Hepatocyte (in vitro differentiated cells): ENCODE measurements at regions not wholly inside any gene's neighbourhood (a gene's known extent, or its start where the extent isn't known, plus 50 kb on each side); places are given as distances from the start of the nearest gene placed in this dataset.

Experiments
- DNase-seq: peaks from one replicate; pipeline ENCODE4 v3.0.0-alpha.2; 2016; ENCODE audit warnings: low spot score
- H2AFZ ChIP-seq: fragments of 200-600 bp; sonication (generic); 2 replicates; pipeline ENCODE4 v1.6.0; 2016; ENCODE audit warnings: antibody characterized with exemption, mild to moderate bottlenecking
- H3K27ac ChIP-seq: fragments of 200-600 bp; sonication (generic); 2 replicates; pipeline ENCODE4 v1.5.1; 2016; ENCODE audit warnings: mild to moderate bottlenecking
- H3K27me3 ChIP-seq: fragments of 200-600 bp; sonication (generic); 2 replicates; pipeline ENCODE4 v1.6.1; 2016
- H3K36me3 ChIP-seq: fragments of 200-600 bp; sonication (generic); replicated peaks from 2 replicates; pipeline ENCODE4 v1.5.1; 2016; ENCODE audit warnings: low read depth; ENCODE audit not compliant: insufficient read depth
- H3K4me1 ChIP-seq: fragments of 200-600 bp; sonication (generic); 2 replicates; pipeline ENCODE4 v1.5.1; 2016; ENCODE audit warnings: mild to moderate bottlenecking, moderate library complexity; ENCODE audit not compliant: insufficient read depth
- H3K4me2 ChIP-seq: fragments of 200-600 bp; sonication (generic); 2 replicates; pipeline ENCODE4 v1.6.0; 2016
- H3K4me3 ChIP-seq: fragments of 200-600 bp; sonication (generic); 2 replicates; pipeline ENCODE4 v1.5.1; 2016; ENCODE audit warnings: mild to moderate bottlenecking
- H3K79me2 ChIP-seq: fragments of 200-600 bp; sonication (generic); 2 replicates; pipeline ENCODE4 v1.6.0; 2017; ENCODE audit warnings: mild to moderate bottlenecking
- H3K9me2 ChIP-seq: fragments of 200-600 bp; sonication (generic); replicated peaks from 2 replicates; pipeline ENCODE4 v1.6.0; 2017; ENCODE audit warnings: mild to moderate bottlenecking; ENCODE audit not compliant: insufficient read depth
- H3K9me3 ChIP-seq: fragments of 200-600 bp; sonication (generic); 2 replicates; pipeline ENCODE4 v1.5.1; 2016; ENCODE audit warnings: low read depth, mild to moderate bottlenecking
- H4K20me1 ChIP-seq: fragments of 200-600 bp; sonication (generic); 2 replicates; pipeline ENCODE4 v1.6.0; 2016; ENCODE audit warnings: mild to moderate bottlenecking; ENCODE audit not compliant: insufficient read depth, poor library complexity, severe bottlenecking
- EZH2 ChIP-seq: fragments of 200-600 bp; sonication (generic); IDR thresholded peaks from 2 replicates; pipeline ENCODE4 v1.6.1; 2016; ENCODE audit warnings: antibody characterized with exemption, mild to moderate bottlenecking, borderline replicate concordance
- EZH2phosphoT487 ChIP-seq: fragments of 200-600 bp; sonication (generic); IDR thresholded peaks from one replicate; pipeline ENCODE4 v1.6.1; 2018; ENCODE audit warnings: antibody characterized with exemption, mild to moderate bottlenecking, low read depth, moderate library complexity; ENCODE audit not compliant: unreplicated experiment, severe bottlenecking
- WGBS: methylation state at CpG from one replicate; pipeline ENCODE4 v1.1.6; 2016; ENCODE audit warnings: low lambda C conversion rate; ENCODE audit errors: missing lambda C conversion rate; 5-methylcytosine and 5-hydroxymethylcytosine counted together
- TF ChIP-seq, protein P1 (sequence below): fragments of 200-600 bp; sonication (generic); IDR thresholded peaks from 2 replicates; pipeline ENCODE4 v1.5.1; 2016; ENCODE audit warnings: antibody characterized with exemption, mild to moderate bottlenecking; ENCODE audit not compliant: poor library complexity

DNA sequence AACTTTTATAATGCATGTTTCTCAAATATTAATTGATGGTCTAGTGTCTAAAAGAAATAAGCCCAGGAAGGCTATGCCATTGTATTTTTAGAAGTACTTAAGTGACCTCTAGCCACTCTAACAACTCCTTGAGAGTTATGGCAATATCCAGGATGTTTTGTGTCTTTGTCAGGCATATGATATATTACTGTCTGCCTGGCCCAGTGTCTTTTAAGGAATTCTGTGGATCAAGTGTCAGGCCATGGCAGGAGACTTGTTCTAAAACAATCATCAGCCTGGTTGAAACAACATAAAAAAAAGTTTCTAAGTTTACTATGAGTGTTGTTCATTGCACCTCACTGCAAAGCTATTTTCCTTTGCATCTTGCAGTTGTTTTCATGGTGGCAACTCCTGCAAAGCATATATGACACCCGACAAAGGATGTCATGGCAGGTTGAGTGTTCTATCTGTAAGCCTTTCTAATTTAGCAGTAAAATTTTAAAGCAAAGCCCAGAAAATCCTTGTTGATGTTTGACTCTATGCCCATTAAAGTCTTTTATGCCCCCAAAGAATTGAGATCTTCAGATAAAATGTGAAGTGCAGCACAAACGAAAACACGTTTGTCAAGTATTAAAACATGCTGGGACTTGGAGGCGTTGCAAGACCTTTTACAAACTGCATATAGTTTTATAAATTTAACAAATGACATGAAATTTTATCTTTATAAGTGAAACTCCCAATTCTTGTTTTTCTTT is 89.5 kb upstream of the SLC38A2 start:
- Histone ChIP-seq H3K9me3 (no peaks in the 10 kb centered on the region), H3K79me2 (no peaks in the 10 kb centered on the region), H2AFZ (no peak overlapping the region), H3K4me2 (peak overlapping the region; percentile 14), H3K9me2 (no peaks in the 10 kb centered on the region), H3K27me3 (no peaks in the 10 kb centered on the region), H3K27ac (peak overlapping the region; percentile 53), H3K4me3 (no peak overlapping the region), H3K36me3 (no peaks in the 10 kb centered on the region), H3K4me1 (peaks cover 24% of the 10 kb centered on the region), H4K20me1 (no peaks in the 10 kb centered on the region)
- DNase-seq = no peak
- TF ChIP-seq EZH2 = no peak
- 44% methylated on average over 4 of the region's 4 CpGs for WGBS

DNA sequence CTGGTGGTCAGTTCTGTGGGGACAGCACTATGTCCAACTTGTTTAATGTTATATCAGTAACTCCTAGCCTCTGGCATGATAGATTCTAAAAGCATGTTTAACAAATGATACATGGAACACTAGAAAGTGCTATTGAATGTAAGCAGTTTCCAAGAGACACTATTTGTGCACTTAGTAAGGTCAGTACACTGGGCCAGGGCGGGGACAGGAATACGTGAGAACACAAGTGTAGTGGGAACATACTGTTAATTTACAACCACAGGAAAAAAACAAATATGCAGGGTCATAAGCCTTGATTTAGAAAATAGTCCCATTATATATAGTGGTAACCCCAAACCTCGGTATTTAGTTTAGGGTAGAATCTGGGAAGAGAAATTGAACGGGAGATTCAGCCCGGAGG is 88.9 kb upstream of the SLC38A2 start:
- H4K20me1 ChIP-seq = no peaks in the 10 kb centered on the region
- no peak for DNase-seq
- peak overlapping the region; percentile 53 for H3K27ac ChIP-seq
- no peaks in the 10 kb centered on the region for H3K79me2 ChIP-seq
- TF ChIP-seq, protein P1, sequence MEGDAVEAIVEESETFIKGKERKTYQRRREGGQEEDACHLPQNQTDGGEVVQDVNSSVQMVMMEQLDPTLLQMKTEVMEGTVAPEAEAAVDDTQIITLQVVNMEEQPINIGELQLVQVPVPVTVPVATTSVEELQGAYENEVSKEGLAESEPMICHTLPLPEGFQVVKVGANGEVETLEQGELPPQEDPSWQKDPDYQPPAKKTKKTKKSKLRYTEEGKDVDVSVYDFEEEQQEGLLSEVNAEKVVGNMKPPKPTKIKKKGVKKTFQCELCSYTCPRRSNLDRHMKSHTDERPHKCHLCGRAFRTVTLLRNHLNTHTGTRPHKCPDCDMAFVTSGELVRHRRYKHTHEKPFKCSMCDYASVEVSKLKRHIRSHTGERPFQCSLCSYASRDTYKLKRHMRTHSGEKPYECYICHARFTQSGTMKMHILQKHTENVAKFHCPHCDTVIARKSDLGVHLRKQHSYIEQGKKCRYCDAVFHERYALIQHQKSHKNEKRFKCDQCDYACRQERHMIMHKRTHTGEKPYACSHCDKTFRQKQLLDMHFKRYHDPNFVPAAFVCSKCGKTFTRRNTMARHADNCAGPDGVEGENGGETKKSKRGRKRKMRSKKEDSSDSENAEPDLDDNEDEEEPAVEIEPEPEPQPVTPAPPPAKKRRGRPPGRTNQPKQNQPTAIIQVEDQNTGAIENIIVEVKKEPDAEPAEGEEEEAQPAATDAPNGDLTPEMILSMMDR = no peak
- TF ChIP-seq EZH2phosphoT487 = no peak
- no peaks in the 10 kb centered on the region for H3K36me3 ChIP-seq
- H2AFZ ChIP-seq = no peak overlapping the region
- peaks cover 30% of the 10 kb centered on the region for H3K4me1 ChIP-seq
- H3K4me3 ChIP-seq = no peak overlapping the region
- no peaks in the 10 kb centered on the region for H3K9me2 ChIP-seq
- H3K9me3 ChIP-seq = no peaks in the 10 kb centered on the region
- H3K4me2 ChIP-seq = peak overlapping the region; percentile 14
- H3K27me3 ChIP-seq = no peaks in the 10 kb centered on the region
- 71% methylated on average over 5 of the region's 5 CpGs for WGBS

DNA sequence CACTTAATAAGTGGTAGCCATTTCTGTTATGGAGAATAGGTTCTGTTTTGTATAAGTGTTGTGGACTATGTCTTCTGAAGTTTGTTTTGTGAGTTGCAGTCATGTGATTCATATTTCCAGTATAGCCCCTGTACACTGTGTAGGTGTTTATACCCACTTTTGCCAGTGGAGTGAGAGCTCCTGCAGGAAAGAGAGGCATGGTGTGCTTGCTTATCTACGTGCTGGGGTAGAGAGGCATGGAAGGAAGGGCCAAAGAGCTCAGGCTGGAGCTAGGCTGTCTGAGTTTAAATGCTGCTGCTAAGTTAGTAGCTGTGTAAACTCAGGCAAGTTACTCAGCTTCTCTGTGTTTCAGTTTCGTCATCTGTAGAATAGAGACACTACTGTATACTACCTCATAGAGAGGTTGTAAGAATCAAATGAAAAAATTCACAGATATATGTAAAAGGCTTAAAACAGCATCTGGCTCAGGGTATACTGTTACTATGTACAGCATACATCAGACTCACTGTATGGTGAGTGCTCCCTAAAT is 88.2 kb upstream of the SLC38A2 start:
- WGBS = 94% methylated on average over 2 of the region's 2 CpGs
- Histone ChIP-seq H3K4me2 (no peak overlapping the region), H3K27ac (peak overlapping the region; percentile 20), H4K20me1 (no peaks in the 10 kb centered on the region), H3K79me2 (no peaks in the 10 kb centered on the region), H3K9me2 (no peaks in the 10 kb centered on the region), H3K4me1 (peaks cover 37% of the 10 kb centered on the region), H3K27me3 (no peaks in the 10 kb centered on the region), H3K4me3 (no peak overlapping the region), H3K36me3 (no peaks in the 10 kb centered on the region), H3K9me3 (no peaks in the 10 kb centered on the region), H2AFZ (no peak overlapping the region)
- TF ChIP-seq EZH2 = no peak
- no peak for TF ChIP-seq EZH2phosphoT487
- TF ChIP-seq, protein P1 = no peak
- no peak for DNase-seq

DNA sequence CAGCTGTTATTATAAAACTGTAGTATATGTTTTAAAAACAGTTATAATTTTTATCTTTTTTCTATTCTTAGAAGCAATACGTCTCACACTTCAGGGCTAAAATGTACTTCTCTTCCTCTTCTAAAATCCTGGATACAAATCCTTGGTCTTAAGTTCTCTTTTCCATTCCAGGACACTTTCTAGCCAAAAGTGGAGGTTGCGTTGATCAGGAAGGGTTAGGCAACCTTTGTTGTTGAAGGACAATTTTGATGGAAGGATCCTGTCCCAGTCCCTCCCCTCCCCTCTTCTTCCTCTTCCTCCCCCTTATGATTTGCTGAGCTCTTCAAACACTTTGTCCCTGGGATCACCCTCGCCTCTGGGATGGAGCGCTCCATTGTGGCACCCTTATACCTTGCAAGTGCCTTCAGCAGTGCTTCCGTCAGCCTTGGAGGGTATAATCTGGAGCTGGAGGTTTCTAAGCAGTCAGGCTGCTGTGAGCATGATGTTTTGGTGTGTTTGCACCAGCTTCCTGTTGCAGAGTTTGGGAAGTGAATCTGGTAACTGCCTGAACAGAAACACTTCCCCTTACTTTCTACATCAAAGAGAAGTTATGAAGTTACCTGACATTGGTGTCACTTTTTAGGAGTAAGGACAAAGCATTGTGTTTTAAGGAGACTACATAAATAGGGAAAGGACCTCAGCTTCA is 87.4 kb upstream of the SLC38A2 start:
- no peak overlapping the region for H3K4me2 ChIP-seq
- H4K20me1 ChIP-seq = no peaks in the 10 kb centered on the region
- DNase-seq = no peak
- H3K79me2 ChIP-seq = no peaks in the 10 kb centered on the region
- H3K4me3 ChIP-seq = no peak overlapping the region
- peaks cover 45% of the 10 kb centered on the region for H3K4me1 ChIP-seq
- no peaks in the 10 kb centered on the region for H3K36me3 ChIP-seq
- no peak for TF ChIP-seq EZH2phosphoT487
- TF ChIP-seq, protein P1 = no peak
- H3K27ac ChIP-seq = no peak overlapping the region
- no peaks in the 10 kb centered on the region for H3K9me2 ChIP-seq
- no peaks in the 10 kb centered on the region for H3K27me3 ChIP-seq
- 92% methylated on average over 5 of the region's 5 CpGs for WGBS
- H3K9me3 ChIP-seq = no peaks in the 10 kb centered on the region
- H2AFZ ChIP-seq = no peak overlapping the region
